ENCODE measurements at regions not wholly inside any gene's neighbourhood (a gene's known extent, or its start where the extent isn't known, plus 50 kb on each side); places are given as distances from the start of the nearest gene placed in this dataset.
A peak's percentile ranks its signal among the peaks of the same experiment; 100 is the strongest.
"Not testable (repeated sequence)": the region's sequence is repeated elsewhere in the genome, so short reads cannot be mapped to it uniquely, and the experiment has no call there.

GRCh38 chr5:164319161-164319560, 813.7 kb downstream of the MAT2B start:
- TF ChIP-seq MAX (IDR thresholded peaks at IDR 0.05; ENCODE audit: low read depth, low read length) = no peak
- no peak for TF ChIP-seq CTCF (IDR thresholded peaks at IDR 0.05; ENCODE audit: low read depth, low read length)
- TF ChIP-seq MYC (IDR thresholded peaks at IDR 0.05; ENCODE audit: low read depth, low read length) = no peak
- no peak for TF ChIP-seq POLR2A (IDR thresholded peaks at IDR 0.05; ENCODE audit: extremely low read depth, insufficient read length)
- no peak overlapping the region for H3K4me3 ChIP-seq (ENCODE audit: low read depth, low read length)
- no peak for DNase-seq (ENCODE audit: low read depth)

GRCh38 chr5:164324239-164324638, 818.8 kb downstream of the MAT2B start:
- no peak for DNase-seq (ENCODE audit: low read depth)
- no peak for TF ChIP-seq POLR2A (IDR thresholded peaks at IDR 0.05; ENCODE audit: extremely low read depth, insufficient read length)
- TF ChIP-seq MAX (IDR thresholded peaks at IDR 0.05; ENCODE audit: low read depth, low read length) = no peak
- no peak overlapping the region for H3K4me3 ChIP-seq (ENCODE audit: low read depth, low read length)

- DNase-seq (ENCODE audit: low read depth) = peak; percentile 3
- H3K4me3 ChIP-seq (ENCODE audit: low read depth, low read length) = no peak overlapping the region
- no peak for TF ChIP-seq MYC (IDR thresholded peaks at IDR 0.05; ENCODE audit: low read depth, low read length)
- no peak for TF ChIP-seq POLR2A (IDR thresholded peaks at IDR 0.05; ENCODE audit: extremely low read depth, insufficient read length)
- peak; percentile 47 for TF ChIP-seq CTCF (IDR thresholded peaks at IDR 0.05; ENCODE audit: low read depth, low read length)
These were observed 820.8 kb downstream of the MAT2B start for GRCh38 chr5:164326219-164326618.

- H3K4me3 ChIP-seq (ENCODE audit: low read depth, low read length); DNase-seq (ENCODE audit: low read depth): not testable (repeated sequence)
These were observed 821.7 kb downstream of the MAT2B start for GRCh38 chr5:164327166-164327565.

- DNase-seq (ENCODE audit: low read depth) = no peak
- H3K4me3 ChIP-seq (ENCODE audit: low read depth, low read length) = no peak overlapping the region
- TF ChIP-seq CTCF (IDR thresholded peaks at IDR 0.05; ENCODE audit: low read depth, low read length) = no peak
- no peak for TF ChIP-seq POLR2A (IDR thresholded peaks at IDR 0.05; ENCODE audit: extremely low read depth, insufficient read length)
- no peak for TF ChIP-seq MAX (IDR thresholded peaks at IDR 0.05; ENCODE audit: low read depth, low read length)
- TF ChIP-seq MYC (IDR thresholded peaks at IDR 0.05; ENCODE audit: low read depth, low read length) = no peak
These were observed 827.2 kb downstream of the MAT2B start for GRCh38 chr5:164332349-164333196.

GRCh38 chr5:164335837-164336236, 830.4 kb downstream of the MAT2B start:
- TF ChIP-seq CTCF (IDR thresholded peaks at IDR 0.05; ENCODE audit: low read depth, low read length) (no peak), MYC (IDR thresholded peaks at IDR 0.05; ENCODE audit: low read depth, low read length) (no peak), MAX (IDR thresholded peaks at IDR 0.05; ENCODE audit: low read depth, low read length) (no peak), POLR2A (IDR thresholded peaks at IDR 0.05; ENCODE audit: extremely low read depth, insufficient read length) (no peak)
- H3K4me3 ChIP-seq (ENCODE audit: low read depth, low read length) = no peak overlapping the region
- DNase-seq (ENCODE audit: low read depth) = no peak

- no peak overlapping the region for H3K4me3 ChIP-seq (ENCODE audit: low read depth, low read length)
- no peak for DNase-seq (ENCODE audit: low read depth)
- no peak for TF ChIP-seq MYC (IDR thresholded peaks at IDR 0.05; ENCODE audit: low read depth, low read length)
- TF ChIP-seq MAX (IDR thresholded peaks at IDR 0.05; ENCODE audit: low read depth, low read length) = no peak
- no peak for TF ChIP-seq POLR2A (IDR thresholded peaks at IDR 0.05; ENCODE audit: extremely low read depth, insufficient read length)
These were observed 830.9 kb downstream of the MAT2B start for GRCh38 chr5:164336276-164336675.

All from NB4 (cell line).